ENCODE measurements at regions not wholly inside any gene's neighbourhood (a gene's known extent, or its start where the extent isn't known, plus 50 kb on each side); places are given as distances from the start of the nearest gene placed in this dataset.

GRCh38 chr7:86956567-86956966 is 102.9 kb downstream of the ELAPOR2 start:
- no peak overlapping the region for H3K27ac ChIP-seq
- DNase-seq, result no peak
- H3K27me3 ChIP-seq, result no peaks in the 10 kb centered on the region
- no peaks in the 10 kb centered on the region for H3K4me1 ChIP-seq
- H3K9me3 ChIP-seq, result no peaks in the 10 kb centered on the region
- intact Hi-C loops (cut with DNase I), result no loop called here
- TF ChIP-seq CTCF (IDR thresholded peaks at IDR 0.05), result no peak
- H3K36me3 ChIP-seq, result no peaks in the 10 kb centered on the region
- no peak overlapping the region for H3K9ac ChIP-seq (ENCODE audit: low read depth in 2 of 2, low read length in 2 of 2)
- H3K4me3 ChIP-seq, result no peak overlapping the region

- Histone ChIP-seq H3K9me3 (no peaks in the 10 kb centered on the region), H3K9ac (ENCODE audit: low read depth in 2 of 2, low read length in 2 of 2) (no peak overlapping the region), H3K4me1 (no peaks in the 10 kb centered on the region), H3K27me3 (no peaks in the 10 kb centered on the region), H3K4me3 (no peak overlapping the region), H3K36me3 (no peaks in the 10 kb centered on the region), H3K27ac (no peak overlapping the region)
- intact Hi-C loops (cut with DNase I), result no loop called here
- no peak for TF ChIP-seq CTCF (IDR thresholded peaks at IDR 0.05)
- no peak for DNase-seq
Observed at GRCh38 chr7:86955895-86956503, 103.5 kb downstream of the ELAPOR2 start.

- intact Hi-C loops (cut with DNase I), result no loop called here
- Histone ChIP-seq H3K4me3 (no peak overlapping the region), H3K9me3 (no peaks in the 10 kb centered on the region), H3K36me3 (no peaks in the 10 kb centered on the region), H3K27ac (no peak overlapping the region), H3K27me3 (no peaks in the 10 kb centered on the region), H3K9ac (ENCODE audit: low read depth in 2 of 2, low read length in 2 of 2) (no peak overlapping the region), H3K4me1 (no peaks in the 10 kb centered on the region)
- no peak for TF ChIP-seq CTCF (IDR thresholded peaks at IDR 0.05)
- no peak for DNase-seq
Observed at GRCh38 chr7:86954971-86955370, 104.5 kb downstream of the ELAPOR2 start.

- no peaks in the 10 kb centered on the region for H3K4me1 ChIP-seq
- no peaks in the 10 kb centered on the region for H3K9me3 ChIP-seq
- intact Hi-C loops (cut with DNase I), result no loop called here
- no peak for DNase-seq
- H3K36me3 ChIP-seq, result no peaks in the 10 kb centered on the region
- H3K27me3 ChIP-seq, result no peaks in the 10 kb centered on the region
- no peak for TF ChIP-seq CTCF (IDR thresholded peaks at IDR 0.05)
- no peak overlapping the region for H3K4me3 ChIP-seq
- no peak overlapping the region for H3K27ac ChIP-seq
- no peak overlapping the region for H3K9ac ChIP-seq (ENCODE audit: low read depth in 2 of 2, low read length in 2 of 2)
Observed at GRCh38 chr7:86953653-86954336, 105.7 kb downstream of the ELAPOR2 start.

GRCh38 chr7:86953219-86953618 is 106.2 kb downstream of the ELAPOR2 start:
- Histone ChIP-seq H3K27me3 (no peaks in the 10 kb centered on the region), H3K36me3 (no peaks in the 10 kb centered on the region), H3K4me1 (no peaks in the 10 kb centered on the region), H3K27ac (no peak overlapping the region), H3K9me3 (no peaks in the 10 kb centered on the region), H3K9ac (ENCODE audit: low read depth in 2 of 2, low read length in 2 of 2) (no peak overlapping the region), H3K4me3 (no peak overlapping the region)
- intact Hi-C loops (cut with DNase I), result no loop called here
- no peak for TF ChIP-seq CTCF (IDR thresholded peaks at IDR 0.05)
- DNase-seq, result no peak
